ENCODE measurements at regions not wholly inside any gene's neighbourhood (a gene's known extent, or its start where the extent isn't known, plus 50 kb on each side); places are given as distances from the start of the nearest gene placed in this dataset.

GRCh38 chr10:8211631-8212030 lies 157.1 kb downstream of the GATA3 start:
- TF ChIP-seq CTCF (IDR thresholded peaks at IDR 0.05) = no peak
- no peak for DNase-seq (ENCODE audit: low spot score)
- ATAC-seq (ENCODE audit: low FRiP score) = no peak

GRCh38 chr10:8213735-8214134 lies 159.2 kb downstream of the GATA3 start:
- TF ChIP-seq CTCF (IDR thresholded peaks at IDR 0.05) = no peak
- DNase-seq (ENCODE audit: low spot score) (no peak), ATAC-seq (ENCODE audit: low FRiP score) (no peak)

- DNase-seq (ENCODE audit: low spot score) (no peak), ATAC-seq (ENCODE audit: low FRiP score) (no peak)
- TF ChIP-seq CTCF (IDR thresholded peaks at IDR 0.05) = no peak
These were observed 160.1 kb downstream of the GATA3 start for GRCh38 chr10:8214587-8214986.

- TF ChIP-seq CTCF (IDR thresholded peaks at IDR 0.05) = no peak
- no peak for ATAC-seq (ENCODE audit: low FRiP score)
These were observed 162.4 kb downstream of the GATA3 start for GRCh38 chr10:8216893-8217292.

GRCh38 chr10:8221451-8221850 lies 167.0 kb downstream of the GATA3 start:
- ATAC-seq (ENCODE audit: low FRiP score) (no peak), DNase-seq (ENCODE audit: low spot score) (no peak)
- TF ChIP-seq CTCF (IDR thresholded peaks at IDR 0.05) = no peak

More at GRCh38 chr10:8216893-8217292, 162.4 kb downstream of the GATA3 start:
- DNase-seq (ENCODE audit: low spot score) = no peak

- ATAC-seq (ENCODE audit: low FRiP score) = no peak
- TF ChIP-seq CTCF (IDR thresholded peaks at IDR 0.05) = no peak
These were observed 170.1 kb downstream of the GATA3 start for GRCh38 chr10:8224591-8224990.

GRCh38 chr10:8225187-8225586 lies 170.7 kb downstream of the GATA3 start:
- ATAC-seq (ENCODE audit: low FRiP score) (no peak), DNase-seq (ENCODE audit: low spot score) (no peak)
- TF ChIP-seq CTCF (IDR thresholded peaks at IDR 0.05) = no peak

More at GRCh38 chr10:8224591-8224990, 170.1 kb downstream of the GATA3 start:
- no peak for DNase-seq (ENCODE audit: low spot score)
